Loucy (cell line): ENCODE measurements at regions not wholly inside any gene's neighbourhood (a gene's known extent, or its start where the extent isn't known, plus 50 kb on each side); places are given as distances from the start of the nearest gene placed in this dataset.

Experiments used
- H2AFZ ChIP-seq: fragments of 200-600 bp; sonication (generic); 2 replicates; pipeline ENCODE4 v1.6.0; 2016; ENCODE audit warnings: antibody characterized with exemption, mild to moderate bottlenecking, low read length, moderate library complexity
- H3F3A ChIP-seq: fragments of 200-600 bp; 2 replicates; pipeline ENCODE4 v1.6.0; 2016; ENCODE audit warnings: antibody characterized with exemption, low read depth, mild to moderate bottlenecking
- H3K27me3 ChIP-seq: fragments of 200-600 bp; sonication (generic); 2 replicates; pipeline ENCODE4 v1.6.1; 2014; ENCODE audit warnings: low read length, mild to moderate bottlenecking; ENCODE audit not compliant: insufficient read depth, poor library complexity, severe bottlenecking
- H3K36me3 ChIP-seq: fragments of 200-600 bp; sonication (generic); 2 replicates; pipeline ENCODE4 v1.6.1; 2016; ENCODE audit warnings: low read length; ENCODE audit not compliant: insufficient read depth
- H3K4me1 ChIP-seq: fragments of 200-600 bp; sonication (generic); 2 replicates; pipeline ENCODE4 v1.5.1; 2014; ENCODE audit warnings: low read length, mild to moderate bottlenecking; ENCODE audit not compliant: insufficient read depth, poor library complexity, severe bottlenecking
- H3K4me2 ChIP-seq: fragments of 200-600 bp; sonication (generic); 2 replicates; pipeline ENCODE4 v1.6.0; 2014; ENCODE audit warnings: antibody characterized with exemption, low read length, low read depth, mild to moderate bottlenecking; ENCODE audit not compliant: poor library complexity, severe bottlenecking
- H3K4me3 ChIP-seq: fragments of 200-600 bp; sonication (generic); 2 replicates; pipeline ENCODE4 v1.5.1; 2014; ENCODE audit warnings: low read length, mild to moderate bottlenecking, mixed read lengths; ENCODE audit not compliant: poor library complexity, severe bottlenecking
- H3K79me2 ChIP-seq: fragments of 200-600 bp; sonication (generic); 2 replicates; pipeline ENCODE4 v1.6.1; 2014; ENCODE audit warnings: low read length; ENCODE audit not compliant: insufficient read depth
- H3K9ac ChIP-seq: fragments of 200-600 bp; sonication (generic); 2 replicates; pipeline ENCODE4 v1.6.0; 2014; ENCODE audit warnings: mild to moderate bottlenecking, low read depth, low read length, moderate library complexity; ENCODE audit not compliant: poor library complexity, severe bottlenecking
- H3K9me2 ChIP-seq: fragments of 200-600 bp; sonication (generic); replicated peaks from 2 replicates; pipeline ENCODE4 v1.6.1; 2016; ENCODE audit warnings: low read depth, low read length, mixed read lengths
- H3K9me3 ChIP-seq: fragments of 200-600 bp; sonication (generic); 2 replicates; pipeline ENCODE4 v1.6.1; 2014; ENCODE audit warnings: mild to moderate bottlenecking, antibody characterized with exemption, low read length, low read depth; ENCODE audit not compliant: insufficient read depth
- H4K20me1 ChIP-seq: fragments of 200-600 bp; sonication (generic); 2 replicates; pipeline ENCODE4 v1.6.0; 2014; ENCODE audit warnings: antibody characterized with exemption, low read length, mild to moderate bottlenecking; ENCODE audit not compliant: insufficient read depth, poor library complexity, severe bottlenecking
- EZH2phosphoT487 ChIP-seq: fragments of 200-600 bp; IDR thresholded peaks from 2 replicates; pipeline ENCODE4 v1.6.1; 2018; ENCODE audit warnings: antibody characterized with exemption, mild to moderate bottlenecking, moderate library complexity, borderline replicate concordance
- TF ChIP-seq, protein P1 (sequence below): fragments of 200-600 bp; sonication (generic); conservative IDR thresholded peaks from 2 replicates; pipeline ENCODE4 v1.5.1; 2014; ENCODE audit warnings: mild to moderate bottlenecking, antibody characterized with exemption, low read length

- H2AFZ ChIP-seq = no peak overlapping the region
- no peak overlapping the region for H3K9ac ChIP-seq
- TF ChIP-seq, protein P1, sequence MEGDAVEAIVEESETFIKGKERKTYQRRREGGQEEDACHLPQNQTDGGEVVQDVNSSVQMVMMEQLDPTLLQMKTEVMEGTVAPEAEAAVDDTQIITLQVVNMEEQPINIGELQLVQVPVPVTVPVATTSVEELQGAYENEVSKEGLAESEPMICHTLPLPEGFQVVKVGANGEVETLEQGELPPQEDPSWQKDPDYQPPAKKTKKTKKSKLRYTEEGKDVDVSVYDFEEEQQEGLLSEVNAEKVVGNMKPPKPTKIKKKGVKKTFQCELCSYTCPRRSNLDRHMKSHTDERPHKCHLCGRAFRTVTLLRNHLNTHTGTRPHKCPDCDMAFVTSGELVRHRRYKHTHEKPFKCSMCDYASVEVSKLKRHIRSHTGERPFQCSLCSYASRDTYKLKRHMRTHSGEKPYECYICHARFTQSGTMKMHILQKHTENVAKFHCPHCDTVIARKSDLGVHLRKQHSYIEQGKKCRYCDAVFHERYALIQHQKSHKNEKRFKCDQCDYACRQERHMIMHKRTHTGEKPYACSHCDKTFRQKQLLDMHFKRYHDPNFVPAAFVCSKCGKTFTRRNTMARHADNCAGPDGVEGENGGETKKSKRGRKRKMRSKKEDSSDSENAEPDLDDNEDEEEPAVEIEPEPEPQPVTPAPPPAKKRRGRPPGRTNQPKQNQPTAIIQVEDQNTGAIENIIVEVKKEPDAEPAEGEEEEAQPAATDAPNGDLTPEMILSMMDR = no peak
- TF ChIP-seq EZH2phosphoT487 = no peak
Observed at GRCh38 chr18:77329651-77330050, 80.0 kb downstream of the GALR1 start.

DNA sequence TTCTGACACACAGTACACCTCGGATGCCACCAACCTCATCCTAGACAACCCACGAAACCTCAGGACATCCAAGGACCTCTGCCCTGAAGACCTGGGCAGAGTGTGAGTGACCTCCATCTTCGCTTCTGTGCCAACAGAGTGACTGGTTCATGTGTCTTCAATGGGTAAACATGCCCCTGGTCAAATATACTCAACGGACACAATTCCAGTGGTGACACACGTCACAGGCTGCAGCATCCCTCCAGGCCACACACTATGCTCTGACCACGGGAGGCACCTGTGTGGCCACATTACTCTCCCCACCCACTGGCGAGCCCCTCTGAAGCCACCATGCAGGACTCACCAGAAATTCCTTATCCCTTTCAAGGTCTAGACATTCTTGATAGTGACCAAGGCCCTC, 85.2 kb downstream of the GALR1 start:
- Histone ChIP-seq H3K4me2 (no peak overlapping the region), H3K9me3 (no peaks in the 10 kb centered on the region), H3K9me2 (no peaks in the 10 kb centered on the region), H3K4me3 (no peak overlapping the region), H3K9ac (no peak overlapping the region), H3K27me3 (no peaks in the 10 kb centered on the region), H3F3A (no peaks in the 10 kb centered on the region), H3K79me2 (no peaks in the 10 kb centered on the region), H4K20me1 (no peaks in the 10 kb centered on the region), H3K36me3 (no peaks in the 10 kb centered on the region), H3K4me1 (no peaks in the 10 kb centered on the region), H2AFZ (no peak overlapping the region)
- TF ChIP-seq, protein P1 = no peak
- TF ChIP-seq EZH2phosphoT487 = no peak

More at GRCh38 chr18:77329651-77330050, 80.0 kb downstream of the GALR1 start:
- Histone ChIP-seq H3K79me2 (no peaks in the 10 kb centered on the region), H3K4me2 (no peak overlapping the region), H3K4me3 (no peak overlapping the region), H3F3A (no peaks in the 10 kb centered on the region), H3K9me3 (no peaks in the 10 kb centered on the region), H3K9me2 (no peaks in the 10 kb centered on the region), H4K20me1 (no peaks in the 10 kb centered on the region), H3K27me3 (no peaks in the 10 kb centered on the region), H3K4me1 (no peaks in the 10 kb centered on the region), H3K36me3 (no peaks in the 10 kb centered on the region)

DNA sequence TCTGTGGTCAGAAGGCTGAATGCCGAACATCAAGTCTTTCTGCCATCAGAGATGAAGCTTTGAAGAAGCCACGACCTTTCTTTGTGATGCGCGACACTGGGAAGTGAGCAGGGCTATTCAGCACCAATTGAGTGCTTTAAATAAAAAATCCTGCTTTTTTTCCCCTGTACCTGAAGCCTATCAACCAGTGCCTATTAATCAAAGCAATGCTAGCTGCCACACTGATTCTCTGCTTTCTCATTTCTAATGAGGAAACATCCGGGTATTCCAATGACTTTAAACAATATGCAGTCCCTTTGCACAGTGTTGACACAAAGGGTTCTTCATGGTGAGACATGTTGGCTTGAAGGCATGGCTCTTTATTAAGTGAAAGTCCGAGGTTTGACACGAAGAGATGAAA, 88.0 kb downstream of the GALR1 start:
- no peaks in the 10 kb centered on the region for H4K20me1 ChIP-seq
- no peaks in the 10 kb centered on the region for H3K9me3 ChIP-seq
- H2AFZ ChIP-seq = no peak overlapping the region
- TF ChIP-seq EZH2phosphoT487 = no peak
- TF ChIP-seq, protein P1 = no peak
- no peaks in the 10 kb centered on the region for H3K27me3 ChIP-seq
- no peaks in the 10 kb centered on the region for H3K36me3 ChIP-seq
- no peaks in the 10 kb centered on the region for H3K9me2 ChIP-seq
- no peak overlapping the region for H3K9ac ChIP-seq
- H3K79me2 ChIP-seq = no peaks in the 10 kb centered on the region
- no peak overlapping the region for H3K4me2 ChIP-seq
- H3F3A ChIP-seq = no peaks in the 10 kb centered on the region
- no peaks in the 10 kb centered on the region for H3K4me1 ChIP-seq
- H3K4me3 ChIP-seq = no peak overlapping the region
